22Rv1 (cell line): ENCODE measurements at regions not wholly inside any gene's neighbourhood (a gene's known extent, or its start where the extent isn't known, plus 50 kb on each side); places are given as distances from the start of the nearest gene placed in this dataset.

Experiments used
- H3K27ac ChIP-seq: fragments of 450-650 bp; 2 replicates; pipeline ENCODE4 v1.5.1; 2017
- CTCF ChIP-seq: fragments of 450-650 bp; IDR thresholded peaks from 2 replicates; pipeline ENCODE4 v1.5.1; 2017; ENCODE audit warnings: mild to moderate bottlenecking
- ZFX ChIP-seq: fragments of 450-650 bp; IDR thresholded peaks from 2 replicates; pipeline ENCODE4 v1.6.1; 2017; ENCODE audit warnings: antibody characterized with exemption, borderline replicate concordance

- no peak for TF ChIP-seq ZFX
- no peak for TF ChIP-seq CTCF
- no peak overlapping the region for H3K27ac ChIP-seq
Measured at GRCh38 chr10:125584954-125585353, 98.0 kb downstream of the TEX36 start.

GRCh38 chr10:125578658-125579315 lies 104.2 kb downstream of the TEX36 start:
- no peak overlapping the region for H3K27ac ChIP-seq
- TF ChIP-seq ZFX (no peak), CTCF (no peak)

GRCh38 chr10:125575843-125576242 lies 107.1 kb downstream of the TEX36 start:
- H3K27ac ChIP-seq = no peak overlapping the region
- TF ChIP-seq CTCF = no peak
- no peak for TF ChIP-seq ZFX

GRCh38 chr10:125568156-125568555 lies 114.8 kb downstream of the TEX36 start:
- H3K27ac ChIP-seq = no peak overlapping the region
- TF ChIP-seq CTCF (no peak), ZFX (no peak)

GRCh38 chr10:125567529-125567928 lies 115.4 kb downstream of the TEX36 start:
- TF ChIP-seq CTCF (no peak), ZFX (no peak)
- no peak overlapping the region for H3K27ac ChIP-seq

- TF ChIP-seq CTCF (no peak), ZFX (no peak)
- no peak overlapping the region for H3K27ac ChIP-seq
Measured at GRCh38 chr10:125565046-125565445, 117.9 kb downstream of the TEX36 start.

GRCh38 chr10:125564570-125564969 lies 118.4 kb downstream of the TEX36 start:
- TF ChIP-seq ZFX (no peak), CTCF (no peak)
- H3K27ac ChIP-seq = no peak overlapping the region
